ENCODE measurements at regions not wholly inside any gene's neighbourhood (a gene's known extent, or its start where the extent isn't known, plus 50 kb on each side); places are given as distances from the start of the nearest gene placed in this dataset.

DNA sequence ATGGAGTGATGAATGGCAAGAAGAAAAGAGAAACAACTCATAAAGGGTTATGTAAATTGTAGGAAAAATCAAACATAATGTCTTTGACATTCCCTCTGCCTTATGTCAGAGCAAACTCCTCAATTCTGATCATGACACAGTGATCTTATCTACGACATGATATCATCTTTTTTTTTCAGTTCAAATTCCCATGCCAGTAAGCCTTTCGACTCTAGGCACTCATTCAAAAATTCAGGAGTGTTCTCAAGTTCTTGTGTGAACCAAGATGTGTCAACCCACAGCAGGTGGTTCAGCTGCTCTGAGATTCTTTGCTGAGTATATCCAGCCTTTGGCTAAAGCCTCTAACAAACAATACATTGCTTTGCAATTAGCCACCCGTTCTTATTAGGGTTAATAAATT is 97.1 kb upstream of the ESRRG start:
- no peaks in the 10 kb centered on the region for H3K36me3 Mint-ChIP-seq
- no peak overlapping the region for H3K27ac Mint-ChIP-seq
- ChIA-PET POLR2A (no interaction called here), CTCF (no interaction called here)
- no peaks in the 10 kb centered on the region for H3K4me1 ChIP-seq (ENCODE audit: control insufficient read depth in 1 of 2, extremely low read depth in 1 of 2, insufficient read depth in 2 of 2, low read length in 2 of 2)
- H3K9me3 Mint-ChIP-seq = peaks cover 4 to 21% (median 6%) of the 10 kb centered on the region in 3 donors
- H3K9me3 ChIP-seq = no peaks in the 10 kb centered on the region
- no peaks in the 10 kb centered on the region for H3K27me3 Mint-ChIP-seq
- H3K4me1 Mint-ChIP-seq = no peaks in the 10 kb centered on the region
- no peaks in the 10 kb centered on the region for H3K27me3 ChIP-seq (replicated peaks in 1 of 2; ENCODE audit: control insufficient read depth in 2 of 2, extremely low read depth in 1 of 2, insufficient read depth in 2 of 2, low read length in 1 of 2)
- no peaks in the 10 kb centered on the region for H3K36me3 ChIP-seq (ENCODE audit: control insufficient read depth in 2 of 2, extremely low read depth in 1 of 2, insufficient read depth in 1 of 2, low read length in 1 of 2)
- H3K4me3 Mint-ChIP-seq = no peak overlapping the region
- ATAC-seq (replicated peaks in 1 of 4) = no peak
- DNase-seq = no peak
- WGBS (ENCODE audit: insufficient coverage) = 69% methylated on average over 2 of the region's 3 CpGs
- no peak overlapping the region for H3K27ac ChIP-seq (ENCODE audit: low read length)
- H3K4me3 ChIP-seq (ENCODE audit: control insufficient read depth in 1 of 2, extremely low read depth in 1 of 2, low read length in 1 of 2) = no peak overlapping the region

- no peaks in the 10 kb centered on the region for H3K4me1 Mint-ChIP-seq
- POLR2A ChIA-PET = no interaction called here
- ATAC-seq (replicated peaks in 1 of 4) (no peak), DNase-seq (no peak)
- Histone ChIP-seq H3K4me1 (ENCODE audit: control insufficient read depth in 1 of 2, extremely low read depth in 1 of 2, insufficient read depth in 2 of 2, low read length in 2 of 2) (no peaks in the 10 kb centered on the region), H3K27me3 (replicated peaks in 1 of 2; ENCODE audit: control insufficient read depth in 2 of 2, extremely low read depth in 1 of 2, insufficient read depth in 2 of 2, low read length in 1 of 2) (no peaks in the 10 kb centered on the region), H3K4me3 (ENCODE audit: control insufficient read depth in 1 of 2, extremely low read depth in 1 of 2, low read length in 1 of 2) (no peak overlapping the region), H3K9me3 (no peaks in the 10 kb centered on the region), H3K36me3 (ENCODE audit: control insufficient read depth in 2 of 2, extremely low read depth in 1 of 2, insufficient read depth in 1 of 2, low read length in 1 of 2) (no peaks in the 10 kb centered on the region), H3K27ac (ENCODE audit: low read length) (no peak overlapping the region)
- CTCF ChIA-PET = no interaction called here
- no peak overlapping the region for H3K4me3 Mint-ChIP-seq
- no peaks in the 10 kb centered on the region for H3K27me3 Mint-ChIP-seq
- 40% methylated on average over 1 of the region's 1 CpG for WGBS (ENCODE audit: insufficient coverage)
- H3K9me3 Mint-ChIP-seq = peaks cover 4 to 9% (median 6%) of the 10 kb centered on the region in 3 donors
- no peak overlapping the region for H3K27ac Mint-ChIP-seq
- H3K36me3 Mint-ChIP-seq = no peaks in the 10 kb centered on the region
These were observed 95.1 kb upstream of the ESRRG start for GRCh38 chr1:216818284-216818683.

DNA sequence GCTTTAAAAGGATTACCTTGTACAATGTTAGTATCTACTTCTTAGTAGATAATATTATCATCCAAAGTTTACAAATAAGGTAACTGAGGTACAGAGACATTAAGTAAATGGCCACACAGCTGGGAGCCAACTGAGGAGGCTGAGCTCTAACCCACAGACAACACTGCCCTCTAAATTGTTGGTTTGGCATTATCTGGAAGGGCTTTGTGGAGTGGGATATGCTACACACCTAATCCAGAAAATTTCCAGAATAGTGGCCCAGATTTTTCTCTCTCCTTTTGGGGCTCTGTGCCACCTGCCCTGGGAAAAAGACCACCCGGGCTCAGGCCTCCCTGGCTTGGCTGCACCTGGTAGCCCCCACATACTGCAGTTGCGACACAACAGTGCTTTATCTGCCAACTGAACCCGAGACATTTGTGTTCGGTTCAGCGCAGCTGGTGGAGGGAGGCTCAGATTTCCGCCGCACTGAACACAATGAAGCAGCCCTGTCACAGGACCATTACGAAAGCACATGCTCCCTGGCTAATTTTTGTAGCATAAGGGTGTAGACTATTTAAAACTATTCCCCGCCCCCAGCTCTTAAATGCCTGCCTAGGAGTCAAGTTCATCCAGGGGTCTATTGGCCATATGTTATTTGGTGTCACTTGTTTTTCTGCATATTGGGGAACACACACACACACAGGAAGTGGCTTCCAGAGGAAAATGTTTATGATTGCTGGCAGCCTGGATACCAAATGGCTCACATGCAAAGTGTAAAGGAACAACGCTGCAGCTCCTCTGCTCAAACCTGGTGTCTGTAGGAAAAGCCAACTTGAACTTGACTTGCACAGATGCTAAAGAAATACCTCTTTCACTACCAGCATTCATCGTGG is 92.3 kb upstream of the ESRRG start:
- DNase-seq (no peak), ATAC-seq (replicated peaks in 1 of 4) (no peak)
- no peaks in the 10 kb centered on the region for H3K36me3 Mint-ChIP-seq
- H3K27ac Mint-ChIP-seq = no peak overlapping the region
- H3K9me3 Mint-ChIP-seq = peaks cover 9 to 14% (median 10%) of the 10 kb centered on the region in 3 donors
- CTCF ChIA-PET = no interaction called here
- no peaks in the 10 kb centered on the region for H3K36me3 ChIP-seq (ENCODE audit: control insufficient read depth in 2 of 2, extremely low read depth in 1 of 2, insufficient read depth in 1 of 2, low read length in 1 of 2)
- no peaks in the 10 kb centered on the region for H3K4me1 ChIP-seq (ENCODE audit: control insufficient read depth in 1 of 2, extremely low read depth in 1 of 2, insufficient read depth in 2 of 2, low read length in 2 of 2)
- 91% methylated on average over 4 of the region's 11 CpGs for WGBS (ENCODE audit: insufficient coverage)
- no peak overlapping the region for H3K4me3 ChIP-seq (ENCODE audit: control insufficient read depth in 1 of 2, extremely low read depth in 1 of 2, low read length in 1 of 2)
- POLR2A ChIA-PET = interaction anchor here in 1 of 2 donors (0.6 kb wide), 1 partner anchor 148 kb away, joined by 3 read pairs; no protein-coding TSS in a partner anchor
- H3K27me3 Mint-ChIP-seq = no peaks in the 10 kb centered on the region
- H3K4me1 Mint-ChIP-seq = no peaks in the 10 kb centered on the region
- no peaks in the 10 kb centered on the region for H3K27me3 ChIP-seq (replicated peaks in 1 of 2; ENCODE audit: control insufficient read depth in 2 of 2, extremely low read depth in 1 of 2, insufficient read depth in 2 of 2, low read length in 1 of 2)
- no peak overlapping the region for H3K4me3 Mint-ChIP-seq
- H3K9me3 ChIP-seq = no peaks in the 10 kb centered on the region
- no peak overlapping the region for H3K27ac ChIP-seq (ENCODE audit: low read length)

- ChIA-PET POLR2A (no interaction called here), CTCF (no interaction called here)
- H3K9me3 ChIP-seq = no peaks in the 10 kb centered on the region
- Mint-ChIP-seq H3K27me3 (no peaks in the 10 kb centered on the region), H3K27ac (no peak overlapping the region), H3K4me1 (no peaks in the 10 kb centered on the region), H3K9me3 (peaks cover 7 to 14% (median 12%) of the 10 kb centered on the region in 3 donors), H3K36me3 (no peaks in the 10 kb centered on the region), H3K4me3 (no peak overlapping the region)
- H3K4me3 ChIP-seq (ENCODE audit: control insufficient read depth in 1 of 2, extremely low read depth in 1 of 2, low read length in 1 of 2) = no peak overlapping the region
- DNase-seq (no peak), ATAC-seq (replicated peaks in 1 of 4) (no peak)
- H3K4me1 ChIP-seq (ENCODE audit: control insufficient read depth in 1 of 2, extremely low read depth in 1 of 2, insufficient read depth in 2 of 2, low read length in 2 of 2) = no peaks in the 10 kb centered on the region
- WGBS (ENCODE audit: insufficient coverage) = 67% methylated on average over 1 of the region's 6 CpGs
- no peaks in the 10 kb centered on the region for H3K36me3 ChIP-seq (ENCODE audit: control insufficient read depth in 2 of 2, extremely low read depth in 1 of 2, insufficient read depth in 1 of 2, low read length in 1 of 2)
- no peaks in the 10 kb centered on the region for H3K27me3 ChIP-seq (replicated peaks in 1 of 2; ENCODE audit: control insufficient read depth in 2 of 2, extremely low read depth in 1 of 2, insufficient read depth in 2 of 2, low read length in 1 of 2)
- no peak overlapping the region for H3K27ac ChIP-seq (ENCODE audit: low read length)
These were observed 91.5 kb upstream of the ESRRG start for GRCh38 chr1:216814576-216815259.

- no peaks in the 10 kb centered on the region for H3K27me3 ChIP-seq (replicated peaks in 1 of 2; ENCODE audit: control insufficient read depth in 2 of 2, extremely low read depth in 1 of 2, insufficient read depth in 2 of 2, low read length in 1 of 2)
- ChIA-PET POLR2A (no interaction called here), CTCF (no interaction called here)
- WGBS (ENCODE audit: insufficient coverage) = 78% methylated on average over 4 of the region's 4 CpGs
- no peaks in the 10 kb centered on the region for H3K4me1 ChIP-seq (ENCODE audit: control insufficient read depth in 1 of 2, extremely low read depth in 1 of 2, insufficient read depth in 2 of 2, low read length in 2 of 2)
- H3K36me3 ChIP-seq (ENCODE audit: control insufficient read depth in 2 of 2, extremely low read depth in 1 of 2, insufficient read depth in 1 of 2, low read length in 1 of 2) = no peaks in the 10 kb centered on the region
- no peaks in the 10 kb centered on the region for H3K36me3 Mint-ChIP-seq
- no peak for ATAC-seq (replicated peaks in 1 of 4)
- no peak for DNase-seq
- no peaks in the 10 kb centered on the region for H3K9me3 ChIP-seq
- no peaks in the 10 kb centered on the region for H3K27me3 Mint-ChIP-seq
- H3K4me3 Mint-ChIP-seq = no peak overlapping the region
- peaks cover 6 to 10% (median 8%) of the 10 kb centered on the region in 3 donors for H3K9me3 Mint-ChIP-seq
- no peaks in the 10 kb centered on the region for H3K4me1 Mint-ChIP-seq
- H3K27ac Mint-ChIP-seq = no peak overlapping the region
- H3K27ac ChIP-seq (ENCODE audit: low read length) = no peak overlapping the region
- no peak overlapping the region for H3K4me3 ChIP-seq (ENCODE audit: control insufficient read depth in 1 of 2, extremely low read depth in 1 of 2, low read length in 1 of 2)
These were observed 89.7 kb upstream of the ESRRG start for GRCh38 chr1:216812966-216813365.

GRCh38 chr1:216809649-216810048 is 86.4 kb upstream of the ESRRG start:
- ChIA-PET CTCF (no interaction called here), POLR2A (no interaction called here)
- no peak overlapping the region for H3K4me3 ChIP-seq (ENCODE audit: control insufficient read depth in 1 of 2, extremely low read depth in 1 of 2, low read length in 1 of 2)
- no peaks in the 10 kb centered on the region for H3K36me3 Mint-ChIP-seq
- no peaks in the 10 kb centered on the region for H3K9me3 ChIP-seq
- H3K4me1 ChIP-seq (ENCODE audit: control insufficient read depth in 1 of 2, extremely low read depth in 1 of 2, insufficient read depth in 2 of 2, low read length in 2 of 2) = no peaks in the 10 kb centered on the region
- 80% methylated on average over 1 of the region's 5 CpGs for WGBS (ENCODE audit: insufficient coverage)
- no peak for DNase-seq
- H3K27me3 Mint-ChIP-seq = no peaks in the 10 kb centered on the region
- H3K4me1 Mint-ChIP-seq = no peaks in the 10 kb centered on the region
- ATAC-seq (replicated peaks in 1 of 4) = no peak
- H3K9me3 Mint-ChIP-seq = peaks cover 10 to 13% (median 10%) of the 10 kb centered on the region in 3 donors
- H3K27me3 ChIP-seq (replicated peaks in 1 of 2; ENCODE audit: control insufficient read depth in 2 of 2, extremely low read depth in 1 of 2, insufficient read depth in 2 of 2, low read length in 1 of 2) = no peaks in the 10 kb centered on the region
- no peak overlapping the region for H3K4me3 Mint-ChIP-seq
- H3K27ac ChIP-seq (ENCODE audit: low read length) = no peak overlapping the region
- H3K36me3 ChIP-seq (ENCODE audit: control insufficient read depth in 2 of 2, extremely low read depth in 1 of 2, insufficient read depth in 1 of 2, low read length in 1 of 2) = no peaks in the 10 kb centered on the region
- no peak overlapping the region for H3K27ac Mint-ChIP-seq

Data from T-cell (primary cell).